Endothelial cell of umbilical vein (primary cell): ENCODE measurements at regions not wholly inside any gene's neighbourhood (a gene's known extent, or its start where the extent isn't known, plus 50 kb on each side); places are given as distances from the start of the nearest gene placed in this dataset.

Experiments
- GATA2 ChIP-seq: IDR thresholded peaks from 2 replicates; pipeline ENCODE4 v1.7.0; 2011; ENCODE audit warnings: low read depth, mild to moderate bottlenecking, moderate library complexity, mixed read lengths, low read length; ENCODE audit not compliant: insufficient read length, insufficient read depth
- POLR2A ChIP-seq: IDR thresholded peaks from 2 replicates; pipeline ENCODE4 v1.6.1; 2012; ENCODE audit warnings: low read depth, mild to moderate bottlenecking, control low read depth, low read length

DNA sequence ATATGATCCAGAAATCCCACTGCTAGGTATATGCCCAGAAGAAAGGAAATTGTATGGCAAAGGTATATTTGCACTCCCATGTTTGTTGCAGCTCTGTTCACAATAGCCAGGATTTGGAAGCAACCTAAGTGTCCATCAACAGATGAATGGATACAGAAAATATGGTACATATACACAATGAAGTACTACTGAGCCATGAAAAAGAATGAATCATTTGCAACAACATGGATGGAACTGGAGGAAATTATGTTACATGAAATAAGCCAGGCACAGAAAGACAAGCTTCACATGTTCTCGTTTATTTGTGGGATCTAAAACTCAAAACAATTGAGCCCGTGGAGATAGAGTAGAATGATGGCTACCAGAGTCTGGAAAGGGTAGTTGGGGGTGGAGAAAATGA is 55.5 kb upstream of the BDH1 start:
- no peak for TF ChIP-seq POLR2A
- TF ChIP-seq GATA2: no peak
